A549 (cell line): ENCODE measurements at regions not wholly inside any gene's neighbourhood (a gene's known extent, or its start where the extent isn't known, plus 50 kb on each side); places are given as distances from the start of the nearest gene placed in this dataset.
A peak's percentile ranks its signal among the peaks of the same experiment; 100 is the strongest.
"Not testable (repeated sequence)": the region's sequence is repeated elsewhere in the genome, so short reads cannot be mapped to it uniquely, and the experiment has no call there.

ENCODE experiments used
- ATAC-seq, 2 experiments: fragments of 200-7000 bp in 1 of 2; fragments of >200 bp in 1 of 2; cut with Nextera tagmentation in 1 of 2; cut with Tn5 transposase in 1 of 2; 3 replicates each; pipeline versions ENCODE4 v1.8.0 to v1.9.1; 2018 to 2020; ENCODE audit warnings: mild to moderate bottlenecking in 1 of 2, moderate library complexity in 1 of 2
- CTCF ChIA-PET: fragments of 300-600 bp; sonication (Branson Sonifier 250); formaldehyde crosslinking; extraction: SDS; loops from one replicate; lab custom pipeline; 2021; ENCODE audit warnings: antibody characterized with exemption, inconsistent platforms; lab: Yijun Ruan, JAX
- POLR2A ChIA-PET: fragments of 350-600 bp; formaldehyde crosslinking; extraction: SDS; loops from one replicate; lab custom pipeline; 2021; ENCODE audit warnings: antibody characterized with exemption, inconsistent platforms; lab: Yijun Ruan, JAX
- DNase-seq, 2 experiments: peaks; one replicate each; pipeline versions ENCODE4 v3.0.0 to v3.0.0-alpha.2; 2011 to 2016; ENCODE audit warnings: low read depth in 1 of 2, low spot score in 1 of 2
- FAIRE-seq: peaks from 2 replicates; lab custom pipeline; 2011; peaks lifted over from hg19 to GRCh38; lab: Jason Lieb, UNC
- H3K27ac ChIP-seq, 2 experiments: fragments of >200 bp; sonication (Bioruptor Twin); formaldehyde crosslinking; 3 replicates each; pipeline ENCODE4 v1.5.1; 2016 to 2017
- H3K4me1 ChIP-seq: fragments of >200 bp; sonication (Bioruptor Twin); formaldehyde crosslinking; 3 replicates; pipeline ENCODE4 v1.6.1; 2016
- H3K4me2 ChIP-seq: fragments of >200 bp; sonication (Bioruptor Twin); formaldehyde crosslinking; 3 replicates; pipeline ENCODE4 v1.6.1; 2016
- H3K4me3 ChIP-seq: fragments of >200 bp; sonication (Bioruptor Twin); formaldehyde crosslinking; 3 replicates; pipeline ENCODE4 v1.5.1; 2016
- H3K9me3 ChIP-seq: fragments of >200 bp; sonication (Bioruptor Twin); formaldehyde crosslinking; 3 replicates; pipeline ENCODE4 v1.6.1; 2016
- CBX2 ChIP-seq: fragments of 200-600 bp; sonication (generic); IDR thresholded peaks from 2 replicates; pipeline ENCODE4 v1.6.1; 2016; ENCODE audit warnings: low read depth, mild to moderate bottlenecking, borderline replicate concordance
- CBX8 ChIP-seq: fragments of 200-600 bp; sonication (generic); IDR thresholded peaks from 2 replicates; pipeline ENCODE4 v1.6.1; 2016
- CHD2 ChIP-seq: fragments of 150-350 bp; IDR thresholded peaks from 2 replicates; pipeline ENCODE4 v1.6.1; 2014; ENCODE audit warnings: low read length; ENCODE audit not compliant: partially characterized antibody
- EHMT2 ChIP-seq: fragments of 200-600 bp; sonication (generic); IDR thresholded peaks from 2 replicates; pipeline ENCODE4 v1.6.1; 2016; ENCODE audit warnings: antibody characterized with exemption, low read depth, mild to moderate bottlenecking, moderate library complexity
- ELK1 ChIP-seq: fragments of 150-350 bp; IDR thresholded peaks from 2 replicates; pipeline ENCODE4 v1.6.1; 2014; ENCODE audit warnings: low read depth, mild to moderate bottlenecking, low read length
- FOSL2 ChIP-seq, 2 experiments: fragments of 450-650 bp in 1 of 2; fragments of >200 bp in 1 of 2; sonication (Bioruptor Twin) in 1 of 2; formaldehyde crosslinking; IDR thresholded peaks; 2 replicates each; pipeline versions ENCODE4 v1.5.0 to v1.6.1; 2016 to 2020; ENCODE audit warnings: mild to moderate bottlenecking in 1 of 2, moderate library complexity in 1 of 2
- FOXS1 ChIP-seq: fragments of 250-450 bp; sonication (Bioruptor Pico); IDR thresholded peaks from 2 replicates; pipeline ENCODE4 v1.5.0; 2020; ENCODE audit warnings: mild to moderate bottlenecking, moderate library complexity
- HDAC2 ChIP-seq: fragments of 200-600 bp; sonication (generic); IDR thresholded peaks from 2 replicates; pipeline ENCODE4 v1.6.1; 2016
- KDM5A ChIP-seq: fragments of 200-600 bp; sonication (generic); IDR thresholded peaks from 2 replicates; pipeline ENCODE4 v1.6.1; 2016; ENCODE audit warnings: antibody characterized with exemption, mild to moderate bottlenecking
- MAFK ChIP-seq: fragments of 450-650 bp; IDR thresholded peaks from 2 replicates; pipeline ENCODE4 v1.6.1; 2014; ENCODE audit not compliant: partially characterized antibody
- MYC ChIP-seq: IDR thresholded peaks from 2 replicates; pipeline ENCODE4 v1.6.1; 2012; ENCODE audit warnings: mild to moderate bottlenecking, inconsistent platforms, low read length, improper control_type of control experiment, borderline replicate concordance
- PHF8 ChIP-seq: fragments of 200-600 bp; sonication (generic); IDR thresholded peaks from 2 replicates; pipeline ENCODE4 v1.6.1; 2016; ENCODE audit warnings: low read depth, mild to moderate bottlenecking, antibody characterized with exemption, moderate library complexity, borderline replicate concordance
- RARB ChIP-seq: fragments of 250-450 bp; sonication (Bioruptor Pico); IDR thresholded peaks from 2 replicates; pipeline ENCODE4 v1.8.0; 2021; ENCODE audit warnings: mild to moderate bottlenecking, moderate library complexity
- USF2 ChIP-seq: fragments of 450-650 bp; IDR thresholded peaks from 2 replicates; pipeline ENCODE4 v1.6.1; 2014; ENCODE audit warnings: antibody characterized with exemption
- WGBS: methylation state at CpG from one replicate; pipeline ENCODE4 v1.1.6; 2017; ENCODE audit errors: missing lambda C conversion rate; 5-methylcytosine and 5-hydroxymethylcytosine counted together
- TF ChIP-seq, protein P1 (sequence below): fragments of 250-450 bp; sonication (Bioruptor Pico); IDR thresholded peaks from 2 replicates; pipeline ENCODE4 v1.5.0; 2020; ENCODE audit warnings: low read depth, mild to moderate bottlenecking, moderate library complexity

- POLR2A ChIA-PET = no interaction called here
- no peak overlapping the region for H3K27ac ChIP-seq
- 23% methylated on average over 1 of the region's 1 CpG for whole genome bisulfite sequencing
Measured at GRCh38 chr13:105846923-105847322, 688.5 kb downstream of the EFNB2 start.

DNA sequence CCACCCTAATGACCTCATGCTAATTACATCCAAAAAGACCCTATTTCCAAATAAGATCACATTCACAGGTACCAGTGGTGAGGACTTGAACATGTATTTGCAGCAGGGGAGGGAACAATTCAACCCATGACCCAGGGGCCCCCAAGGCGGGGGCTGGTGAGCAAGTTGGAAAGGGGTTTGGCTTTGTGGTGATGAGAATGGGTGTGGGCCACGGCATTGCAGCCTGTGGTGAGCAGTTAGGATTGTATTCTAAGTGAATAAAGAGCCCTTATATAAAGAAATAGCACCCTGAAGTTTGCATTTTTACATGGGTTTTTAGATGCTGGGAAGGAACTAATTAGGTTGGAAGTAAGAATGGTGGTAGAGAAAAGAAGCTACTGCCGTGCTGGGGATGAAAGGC lies 694.2 kb downstream of the EFNB2 start:
- H3K4me2 ChIP-seq = no peak overlapping the region
- no peaks in the 10 kb centered on the region for H3K9me3 ChIP-seq
- no peak for FAIRE-seq
- DNase-seq = no peak
- H3K4me1 ChIP-seq = no peaks in the 10 kb centered on the region
- no peak overlapping the region for H3K27ac ChIP-seq
- CTCF ChIA-PET = no interaction called here
- TF ChIP-seq MAFK (no peak), RARB (no peak)
- TF ChIP-seq, all 56 proteins: peak for 0
- H3K4me3 ChIP-seq = no peak overlapping the region
- POLR2A ChIA-PET = no interaction called here
- no peak for ATAC-seq
- WGBS = 25% methylated on average over 3 of the region's 3 CpGs

More at GRCh38 chr13:105846923-105847322, 688.5 kb downstream of the EFNB2 start:
- FAIRE-seq = no peak
- no peak for ATAC-seq
- TF ChIP-seq HDAC2 (no peak), CHD2 (no peak), FOXS1 (CRISPR knock-in tag) (no peak), CBX8 (peak; percentile 0; the same call in 1 of the 2 replicates), CBX2 (no peak), MYC (no peak)
- TF ChIP-seq, protein P1, sequence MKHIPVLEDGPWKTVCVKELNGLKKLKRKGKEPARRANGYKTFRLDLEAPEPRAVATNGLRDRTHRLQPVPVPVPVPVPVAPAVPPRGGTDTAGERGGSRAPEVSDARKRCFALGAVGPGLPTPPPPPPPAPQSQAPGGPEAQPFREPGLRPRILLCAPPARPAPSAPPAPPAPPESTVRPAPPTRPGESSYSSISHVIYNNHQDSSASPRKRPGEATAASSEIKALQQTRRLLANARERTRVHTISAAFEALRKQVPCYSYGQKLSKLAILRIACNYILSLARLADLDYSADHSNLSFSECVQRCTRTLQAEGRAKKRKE (CRISPR knock-in tag) = no peak
- CTCF ChIA-PET = no interaction called here
- no peak for DNase-seq
- Histone ChIP-seq H3K4me3 (no peak overlapping the region), H3K9me3 (no peaks in the 10 kb centered on the region), H3K4me1 (no peaks in the 10 kb centered on the region), H3K4me2 (no peak overlapping the region)

GRCh38 chr13:105838231-105838630 lies 697.2 kb downstream of the EFNB2 start:
- H3K27ac ChIP-seq = no peak overlapping the region
- no peak overlapping the region for H3K4me2 ChIP-seq
- no peaks in the 10 kb centered on the region for H3K9me3 ChIP-seq
- ATAC-seq = no peak
- H3K4me1 ChIP-seq = no peaks in the 10 kb centered on the region
- WGBS = 59% methylated on average over 8 of the region's 8 CpGs
- FAIRE-seq = no peak
- no peak for DNase-seq
- H3K4me3 ChIP-seq = no peak overlapping the region
- POLR2A ChIA-PET = no interaction called here
- CTCF ChIA-PET = no interaction called here
- TF ChIP-seq USF2 (no peak), HDAC2 (no peak), FOSL2 (IDR thresholded peaks at IDR 0.05) (no peak), FOSL2 (CRISPR knock-in tag; IDR thresholded peaks at IDR 0.05) (no peak), PHF8 (no peak), ELK1 (no peak), KDM5A (no peak), EHMT2 (no peak)

- ATAC-seq, FAIRE-seq, DNase-seq, CTCF ChIA-PET, H3K4me3 ChIP-seq, POLR2A ChIA-PET, H3K4me2 ChIP-seq, H3K9me3 ChIP-seq, H3K4me1 ChIP-seq, H3K27ac ChIP-seq: not testable (repeated sequence)
- 67% methylated on average over 6 of the region's 9 CpGs for WGBS
Measured at GRCh38 chr13:105837295-105837694, 698.2 kb downstream of the EFNB2 start.
